H1 (cell line): ENCODE measurements at regions not wholly inside any gene's neighbourhood (a gene's known extent, or its start where the extent isn't known, plus 50 kb on each side); places are given as distances from the start of the nearest gene placed in this dataset.

Experiments
- CTCF ChIA-PET: fragments of 300-600 bp; sonication (Branson Sonifier 250); formaldehyde crosslinking; loops from one replicate; lab custom pipeline; 2021; ENCODE audit not compliant: partially characterized antibody; lab: Charles Lee
- POLR2A ChIA-PET: fragments of 300-600 bp; sonication (Branson Sonifier 250); formaldehyde crosslinking; loops from one replicate; lab custom pipeline; 2021; ENCODE audit warnings: inconsistent platforms; ENCODE audit not compliant: partially characterized antibody; lab: Charles Lee
- DNase-seq, 2 experiments: peaks; one replicate each; pipeline versions ENCODE4 v3.0.0 to v3.0.0-alpha.2; 2010 to 2022; ENCODE audit warnings: low spot score in 2 of 2, low read depth in 1 of 2, mixed read lengths in 1 of 2
- FAIRE-seq: peaks from 2 replicates; lab custom pipeline; 2011; peaks lifted over from hg19 to GRCh38; lab: Jason Lieb, UNC
- H2AFZ ChIP-seq: 2 replicates; pipeline ENCODE4 v1.8.1; 2012; ENCODE audit warnings: low read length, inconsistent platforms
- H2AK5ac ChIP-seq: 2 replicates; pipeline ENCODE4 v1.6.1; 2013; ENCODE audit warnings: low read depth, low read length
- H2BK120ac ChIP-seq: replicated peaks from 2 replicates; pipeline ENCODE3; 2013; ENCODE audit warnings: low read depth, low read length, inconsistent platforms
- H2BK12ac ChIP-seq: 2 replicates; pipeline ENCODE4 v1.6.1; 2013; ENCODE audit warnings: low read depth, low read length
- H2BK15ac ChIP-seq: 2 replicates; pipeline ENCODE4 v1.6.1; 2013; ENCODE audit warnings: low read length
- H2BK20ac ChIP-seq: 2 replicates; pipeline ENCODE4 v1.6.1; 2013; ENCODE audit warnings: low read length
- H2BK5ac ChIP-seq: 2 replicates; pipeline ENCODE4 v1.6.1; 2013; ENCODE audit warnings: low read depth, low read length
- H3K14ac ChIP-seq: 2 replicates; pipeline ENCODE4 v1.6.1; 2013; ENCODE audit warnings: inconsistent platforms; ENCODE audit not compliant: insufficient read length
- H3K18ac ChIP-seq: 2 replicates; pipeline ENCODE4 v1.6.1; 2013; ENCODE audit warnings: low read length; ENCODE audit errors: extremely low read depth
- H3K23ac ChIP-seq: 2 replicates; pipeline ENCODE4 v1.6.1; 2013; ENCODE audit warnings: inconsistent platforms; ENCODE audit not compliant: insufficient read length
- H3K23me2 ChIP-seq: 2 replicates; pipeline ENCODE4 v1.6.1; 2013; ENCODE audit warnings: low read depth, low read length
- H3K27ac ChIP-seq: 2 replicates; pipeline ENCODE4 v1.6.1; 2011; ENCODE audit warnings: low read depth, low read length, inconsistent platforms
- H3K27me3 ChIP-seq, 4 experiments: replicated peaks in 1 of 4; 1 replicate in 1 of 4; 2 replicates in 3 of 4; pipeline versions ENCODE4 v1.6.1 to v1.8.1; 2011 to 2013; ENCODE audit warnings: low read length in 3 of 4, mild to moderate bottlenecking in 3 of 4, inconsistent platforms in 2 of 4, mixed read lengths in 2 of 4, moderate library complexity in 1 of 4; ENCODE audit not compliant: control insufficient read depth in 3 of 4, insufficient read depth in 3 of 4; ENCODE audit errors: extremely low read depth in 1 of 4
- H3K36me3 ChIP-seq, 4 experiments: 2 replicates each; pipeline versions ENCODE4 v1.6.1 to v1.8.1; 2011 to 2013; ENCODE audit warnings: mild to moderate bottlenecking in 4 of 4, low read length in 3 of 4, moderate library complexity in 2 of 4, control low read depth in 1 of 4, inconsistent platforms in 1 of 4; ENCODE audit not compliant: insufficient read depth in 4 of 4, control insufficient read depth in 2 of 4
- H3K4ac ChIP-seq: replicated peaks from 2 replicates; pipeline ENCODE3; 2013; ENCODE audit warnings: low read length, low read depth, mixed read lengths, inconsistent platforms; ENCODE audit not compliant: insufficient read length
- H3K4me1 ChIP-seq, 4 experiments: replicated peaks in 1 of 4; 1 replicate in 1 of 4; 2 replicates in 3 of 4; pipeline versions ENCODE4 v1.6.1 to v1.8.1; 2011 to 2013; ENCODE audit warnings: low read length in 3 of 4, inconsistent platforms in 2 of 4, mixed read lengths in 1 of 4; ENCODE audit not compliant: insufficient read depth in 4 of 4, control insufficient read depth in 3 of 4
- H3K4me2 ChIP-seq, 2 experiments: 2 replicates each; pipeline versions ENCODE4 v1.6.1 to v1.8.1; 2011 to 2013; ENCODE audit warnings: low read depth in 2 of 2, low read length in 2 of 2, control low read depth in 1 of 2, inconsistent platforms in 1 of 2, mild to moderate bottlenecking in 1 of 2; ENCODE audit not compliant: insufficient read depth in 1 of 2
- H3K4me3 ChIP-seq, 4 experiments: fragments of 200-600, 300-600 bp in 1 of 4; sonication (generic), shearing (Covaris generic), sonication (Bioruptor Twin) in 1 of 4; 2 replicates each; pipeline versions ENCODE4 v1.5.1 to v1.8.1; 2011 to 2016; ENCODE audit warnings: low read length in 4 of 4, low read depth in 3 of 4, control low read depth in 2 of 4, inconsistent platforms in 2 of 4, mild to moderate bottlenecking in 2 of 4, mixed read lengths in 1 of 4, moderate library complexity in 1 of 4; ENCODE audit not compliant: insufficient read depth in 2 of 4; ENCODE audit errors: extremely low read depth in 1 of 4
- H3K56ac ChIP-seq: replicated peaks from 2 replicates; pipeline ENCODE3; 2013; ENCODE audit warnings: low read depth, mild to moderate bottlenecking, mixed read lengths, low read length, inconsistent platforms; ENCODE audit not compliant: insufficient read length
- H3K79me1 ChIP-seq: 2 replicates; pipeline ENCODE4 v1.6.1; 2013; ENCODE audit warnings: low read depth, low read length, control low read depth
- H3K79me2 ChIP-seq, 2 experiments: 2 replicates each; pipeline versions ENCODE4 v1.6.1 to v1.8.1; 2012 to 2013; ENCODE audit warnings: low read length in 2 of 2, mild to moderate bottlenecking in 2 of 2, inconsistent platforms in 1 of 2; ENCODE audit not compliant: insufficient read depth in 2 of 2, control insufficient read depth in 1 of 2
- H3K9ac ChIP-seq, 4 experiments: replicated peaks in 1 of 4; 1 replicate in 1 of 4; 2 replicates in 3 of 4; pipeline versions ENCODE4 v1.6.1 to v1.8.1; 2011 to 2013; ENCODE audit warnings: low read depth in 3 of 4, low read length in 3 of 4, control low read depth in 2 of 4, mild to moderate bottlenecking in 2 of 4, moderate library complexity in 2 of 4, inconsistent platforms in 1 of 4; ENCODE audit errors: extremely low read depth in 1 of 4
- H3K9me3 ChIP-seq, 2 experiments: 2 replicates each; pipeline versions ENCODE4 v1.6.1 to v1.8.1; 2012 to 2013; ENCODE audit warnings: mild to moderate bottlenecking in 2 of 2, moderate library complexity in 2 of 2, control low read depth in 1 of 2, inconsistent platforms in 1 of 2, low read depth in 1 of 2, low read length in 1 of 2, mixed read lengths in 1 of 2; ENCODE audit not compliant: insufficient read depth in 2 of 2
- H4K20me1 ChIP-seq, 2 experiments: replicated peaks in 1 of 2; 2 replicates each; pipeline versions ENCODE3 to v1.8.1; 2011 to 2013; ENCODE audit warnings: inconsistent platforms in 2 of 2, low read length in 2 of 2, mild to moderate bottlenecking in 1 of 2; ENCODE audit not compliant: insufficient read depth in 2 of 2, control insufficient read depth in 1 of 2
- H4K5ac ChIP-seq: 2 replicates; pipeline ENCODE4 v1.6.1; 2013; ENCODE audit warnings: low read length, low read depth, mixed read lengths, inconsistent platforms; ENCODE audit not compliant: insufficient read length
- H4K8ac ChIP-seq: 2 replicates; pipeline ENCODE4 v1.8.0; 2013; ENCODE audit warnings: mild to moderate bottlenecking, moderate library complexity, low read length, inconsistent platforms; ENCODE audit not compliant: insufficient read depth; ENCODE audit errors: extremely low read depth
- H4K91ac ChIP-seq: replicated peaks from 2 replicates; pipeline ENCODE3; 2013; ENCODE audit warnings: low read length, mixed read lengths, inconsistent platforms; ENCODE audit not compliant: insufficient read length
- CREB1 ChIP-seq: IDR thresholded peaks from 2 replicates; pipeline ENCODE4 v1.6.1; 2012; ENCODE audit warnings: inconsistent platforms
- EP300 ChIP-seq, 2 experiments: IDR thresholded peaks; 1 replicate in 1 of 2; 2 replicates in 1 of 2; pipeline ENCODE4 v1.6.1; 2011 to 2012; ENCODE audit warnings: low read depth in 2 of 2, low read length in 2 of 2, mild to moderate bottlenecking in 2 of 2, borderline replicate concordance in 1 of 2, inconsistent platforms in 1 of 2, moderate library complexity in 1 of 2
- WGBS, 2 experiments: shearing (Covaris generic) in 1 of 2; methylation state at CpG; one replicate each; pipeline versions ENCODE4 v1.1.6 to v1.1.7; 2013 to 2015; ENCODE audit warnings: low lambda C conversion rate in 2 of 2, mixed read lengths in 2 of 2, inconsistent platforms in 1 of 2, low coverage in 1 of 2, missing lambda C conversion rate in 1 of 2; ENCODE audit not compliant: insufficient replicate concordance in 2 of 2, insufficient coverage in 1 of 2, insufficient read length in 1 of 2; ENCODE audit errors: extremely low coverage in 1 of 2, missing lambda C conversion rate in 1 of 2; 5-methylcytosine and 5-hydroxymethylcytosine counted together

DNA sequence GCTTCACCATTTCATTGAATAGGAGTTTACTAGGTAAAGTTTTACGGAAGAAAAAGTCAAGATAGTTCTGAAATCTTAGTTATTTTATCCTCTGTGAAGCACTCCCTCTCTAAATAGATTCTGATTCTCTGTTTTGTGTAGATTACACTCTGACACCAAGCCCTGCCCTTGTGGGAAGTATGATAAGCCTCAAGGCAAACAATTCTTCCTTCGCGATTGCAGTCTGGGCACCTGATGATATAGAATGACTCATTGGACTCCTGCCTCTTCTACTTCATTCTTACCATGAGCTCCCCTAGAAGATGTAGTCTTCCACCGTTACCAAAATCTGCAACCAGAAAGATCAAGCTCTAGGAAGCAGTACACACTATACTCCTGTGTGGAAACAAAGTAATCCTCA is 626.9 kb upstream of the PTGER4 start:
- no peak overlapping the region for H3K23ac ChIP-seq
- H2BK120ac ChIP-seq, result no peak overlapping the region
- H2AK5ac ChIP-seq, result no peak overlapping the region
- H3K56ac ChIP-seq, result no peak overlapping the region
- H4K8ac ChIP-seq, result no peak overlapping the region
- FAIRE-seq (no peak), DNase-seq (no peak)
- H3K4me1 ChIP-seq, result no peaks in the 10 kb centered on the region
- H3K79me1 ChIP-seq, result no peaks in the 10 kb centered on the region
- no peak overlapping the region for H2BK5ac ChIP-seq
- H3K18ac ChIP-seq, result no peak overlapping the region
- no peak overlapping the region for H4K91ac ChIP-seq
- H3K4me2 ChIP-seq, result no peak overlapping the region
- H3K4ac ChIP-seq, result no peak overlapping the region
- H3K14ac ChIP-seq, result no peak overlapping the region
- H3K79me2 ChIP-seq, result no peaks in the 10 kb centered on the region
- H3K27ac ChIP-seq, result no peak overlapping the region
- 98% methylated on average over 4 of the region's 4 CpGs; no CpG with 5 or more reads in 1 of the 2 experiments for WGBS, 2 experiments
- H2BK15ac ChIP-seq, result no peak overlapping the region
- H3K36me3 ChIP-seq, result no peaks in the 10 kb centered on the region
- no peak overlapping the region for H2BK12ac ChIP-seq
- H3K23me2 ChIP-seq, result no peaks in the 10 kb centered on the region
- H2BK20ac ChIP-seq, result no peak overlapping the region
- POLR2A ChIA-PET, result no interaction called here
- TF ChIP-seq CREB1 (no peak), EP300 (IDR thresholded peaks at IDR 0.05; ENCODE audit: borderline replicate concordance in 1 of 2, low read depth in 2 of 2, low read length in 2 of 2) (no peak)
- no peak overlapping the region for H2AFZ ChIP-seq
- H3K9ac ChIP-seq, result no peak overlapping the region
- H4K20me1 ChIP-seq, result no peaks in the 10 kb centered on the region
- H3K9me3 ChIP-seq, result no peaks in the 10 kb centered on the region
- CTCF ChIA-PET, result interaction anchor here (0.5 kb wide), 1 partner anchor 267 kb away, joined by 3 read pairs; no protein-coding TSS in a partner anchor
- H3K4me3 ChIP-seq, result no peak overlapping the region
- no peaks in the 10 kb centered on the region for H3K27me3 ChIP-seq
- no peak overlapping the region for H4K5ac ChIP-seq
